ENCODE measurements at regions not wholly inside any gene's neighbourhood (a gene's known extent, or its start where the extent isn't known, plus 50 kb on each side); places are given as distances from the start of the nearest gene placed in this dataset.

DNA sequence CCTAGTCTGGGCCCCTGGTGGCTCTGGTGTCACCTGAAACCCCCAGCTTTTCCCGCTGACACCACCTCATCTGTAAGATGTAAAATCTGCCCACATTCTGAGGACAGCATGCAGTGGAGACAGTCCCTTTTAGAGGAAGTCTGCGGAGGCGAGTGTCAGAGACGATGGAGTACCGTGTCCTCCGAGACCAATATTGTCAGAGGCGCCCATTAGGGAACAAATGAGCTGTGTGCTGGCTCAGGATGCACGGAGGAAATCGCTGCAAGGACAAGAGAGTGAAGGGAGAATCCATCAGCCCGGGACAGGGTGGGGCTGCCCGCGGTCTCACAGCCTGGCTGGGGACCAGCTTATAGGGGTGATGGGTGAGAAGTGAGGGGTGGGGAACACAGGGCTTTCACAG lies 214.8 kb downstream of the MATN1 start:
- Mint-ChIP-seq H3K27ac (no peak overlapping the region), H3K9me3 (no peaks in the 10 kb centered on the region), H3K27me3 (peaks cover 19 to 25% of the 10 kb centered on the region in 2 donors), H3K4me1 (no peaks in the 10 kb centered on the region), H3K36me3 (no peaks in the 10 kb centered on the region), H3K4me3 (no peak overlapping the region)
- DNase-seq (no peak), ATAC-seq (replicated peaks) (no peak)

DNA sequence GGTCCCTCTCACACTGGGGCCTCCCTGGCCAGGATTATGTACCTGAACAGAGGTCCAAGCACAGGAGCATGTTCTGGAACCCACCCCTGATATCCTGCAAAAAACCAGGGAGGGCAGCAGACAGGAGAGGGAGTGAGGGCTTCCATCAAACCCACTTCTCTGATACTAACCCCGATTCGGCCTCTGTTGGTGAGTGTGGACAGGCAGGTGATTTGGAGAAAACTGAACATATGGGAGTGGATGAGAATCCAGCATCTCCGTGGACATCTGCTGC lies 215.3 kb downstream of the MATN1 start:
- ATAC-seq (replicated peaks) (no peak), DNase-seq (no peak)
- Mint-ChIP-seq H3K27ac (no peak overlapping the region), H3K4me3 (no peak overlapping the region), H3K27me3 (peaks cover 19 to 27% of the 10 kb centered on the region in 2 donors), H3K9me3 (peaks cover under 1 to 1% of the 10 kb centered on the region in 2 donors), H3K36me3 (no peaks in the 10 kb centered on the region), H3K4me1 (no peaks in the 10 kb centered on the region)

GRCh38 chr1:30507401-30508174 lies 215.8 kb downstream of the MATN1 start:
- H3K9me3 Mint-ChIP-seq: peaks cover 4 to 5% of the 10 kb centered on the region in 2 donors
- H3K27ac Mint-ChIP-seq: no peak overlapping the region
- DNase-seq: no peak
- no peaks in the 10 kb centered on the region for H3K36me3 Mint-ChIP-seq
- peaks cover 19 to 28% of the 10 kb centered on the region in 2 donors for H3K27me3 Mint-ChIP-seq
- no peak overlapping the region for H3K4me3 Mint-ChIP-seq
- ATAC-seq (replicated peaks): no peak
- H3K4me1 Mint-ChIP-seq: no peaks in the 10 kb centered on the region

GRCh38 chr1:30507016-30507312 lies 216.4 kb downstream of the MATN1 start:
- no peak overlapping the region for H3K27ac Mint-ChIP-seq
- peaks cover 6 to 9% of the 10 kb centered on the region in 2 donors for H3K9me3 Mint-ChIP-seq
- ATAC-seq (replicated peaks) (no peak), DNase-seq (no peak)
- no peak overlapping the region for H3K4me3 Mint-ChIP-seq
- H3K27me3 Mint-ChIP-seq: peaks cover 19 to 25% of the 10 kb centered on the region in 2 donors
- H3K4me1 Mint-ChIP-seq: no peaks in the 10 kb centered on the region
- H3K36me3 Mint-ChIP-seq: no peaks in the 10 kb centered on the region

DNA sequence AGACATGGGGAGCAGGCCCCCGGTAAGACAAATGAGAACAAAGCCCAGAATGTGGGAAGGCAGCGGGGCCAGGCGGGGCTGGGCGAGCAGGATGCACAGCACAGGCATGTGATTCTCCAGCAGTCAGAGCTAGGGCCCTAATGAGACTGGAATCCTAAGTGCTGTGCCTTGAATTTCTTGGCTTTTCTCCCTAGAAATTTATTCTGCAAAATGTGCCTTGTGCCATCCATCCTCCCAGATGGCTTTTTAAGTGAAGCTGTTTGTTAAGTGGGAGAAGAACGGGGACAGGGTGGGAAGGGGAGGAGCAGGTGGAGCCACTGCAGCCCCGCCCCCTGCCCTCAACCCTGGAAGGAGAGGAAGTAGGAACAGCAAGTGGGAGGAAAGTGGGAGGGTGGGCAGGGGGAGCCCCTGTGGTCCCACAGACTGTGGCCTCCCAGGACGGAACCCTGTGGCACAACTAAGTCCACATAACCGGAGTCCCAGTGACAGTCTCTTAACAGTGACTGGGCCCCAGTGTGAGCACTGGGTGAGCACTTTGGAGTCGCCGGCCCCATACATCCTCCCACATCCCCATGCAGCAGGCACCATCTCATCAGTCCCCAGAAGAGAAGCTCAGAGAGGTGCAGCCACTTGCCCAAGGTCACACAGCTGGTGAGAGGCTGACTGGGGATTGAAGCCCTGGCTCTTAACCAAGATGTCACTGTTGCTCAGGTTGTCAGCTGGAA lies 216.9 kb downstream of the MATN1 start:
- no peak for ATAC-seq (replicated peaks)
- H3K4me3 Mint-ChIP-seq: no peak overlapping the region
- no peaks in the 10 kb centered on the region for H3K4me1 Mint-ChIP-seq
- DNase-seq: no peak
- H3K36me3 Mint-ChIP-seq: no peaks in the 10 kb centered on the region
- no peak overlapping the region for H3K27ac Mint-ChIP-seq
- peaks cover 19 to 25% of the 10 kb centered on the region in 2 donors for H3K27me3 Mint-ChIP-seq
- peaks cover 7 to 9% of the 10 kb centered on the region in 2 donors for H3K9me3 Mint-ChIP-seq

DNA sequence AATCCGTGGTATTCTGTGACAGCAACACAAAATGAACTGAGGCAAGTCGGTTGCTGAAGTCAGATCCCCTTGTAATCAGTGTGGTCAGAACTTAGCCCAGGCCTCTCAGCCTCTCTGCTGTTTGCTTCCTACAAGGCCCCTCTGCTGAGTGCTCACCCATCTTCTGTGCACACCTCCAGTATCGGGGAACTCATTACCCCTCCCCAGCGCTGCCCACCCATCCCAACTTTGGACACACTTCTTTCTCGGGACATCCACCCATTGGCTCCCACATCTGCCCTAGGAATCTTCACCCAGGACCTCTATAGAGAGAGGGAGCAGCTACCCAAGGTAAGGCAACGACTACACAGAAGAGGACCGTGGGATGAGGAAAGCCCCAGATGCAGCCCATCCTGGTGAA lies 217.5 kb downstream of the MATN1 start:
- H3K27ac Mint-ChIP-seq: no peak overlapping the region
- peaks cover 9 to 12% of the 10 kb centered on the region in 2 donors for H3K9me3 Mint-ChIP-seq
- H3K4me3 Mint-ChIP-seq: no peak overlapping the region
- H3K36me3 Mint-ChIP-seq: no peaks in the 10 kb centered on the region
- no peak for ATAC-seq (replicated peaks)
- no peaks in the 10 kb centered on the region for H3K4me1 Mint-ChIP-seq
- no peak for DNase-seq
- peaks cover 19 to 25% of the 10 kb centered on the region in 2 donors for H3K27me3 Mint-ChIP-seq

DNA sequence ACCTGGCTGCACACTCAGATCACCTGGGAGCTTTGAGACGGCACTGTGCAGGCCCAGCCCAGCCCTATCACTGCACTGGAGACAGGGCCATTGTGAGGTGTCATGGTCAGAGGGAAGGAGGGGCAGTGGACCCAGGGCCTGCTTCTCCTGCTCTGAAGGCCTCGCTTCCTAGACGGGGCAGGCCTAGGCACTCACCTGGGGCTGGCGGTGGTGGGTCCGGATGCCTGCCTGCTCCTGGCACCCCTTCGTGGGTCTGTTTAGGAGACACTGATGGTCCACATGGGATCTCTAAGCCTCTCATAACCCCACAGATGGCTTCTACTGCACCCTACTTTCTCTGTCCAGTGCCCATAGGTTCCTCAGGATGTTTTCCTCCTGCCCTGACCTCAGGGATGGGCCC lies 230.9 kb downstream of the MATN1 start:
- H3K27ac Mint-ChIP-seq: no peak overlapping the region
- ATAC-seq (replicated peaks) (no peak), DNase-seq (no peak)
- H3K36me3 Mint-ChIP-seq: no peaks in the 10 kb centered on the region
- H3K9me3 Mint-ChIP-seq: peaks cover 7% of the 10 kb centered on the region in 2 donors
- H3K27me3 Mint-ChIP-seq: peaks cover 4 to 6% of the 10 kb centered on the region in 2 donors
- H3K4me1 Mint-ChIP-seq: no peaks in the 10 kb centered on the region
- H3K4me3 Mint-ChIP-seq: no peak overlapping the region

DNA sequence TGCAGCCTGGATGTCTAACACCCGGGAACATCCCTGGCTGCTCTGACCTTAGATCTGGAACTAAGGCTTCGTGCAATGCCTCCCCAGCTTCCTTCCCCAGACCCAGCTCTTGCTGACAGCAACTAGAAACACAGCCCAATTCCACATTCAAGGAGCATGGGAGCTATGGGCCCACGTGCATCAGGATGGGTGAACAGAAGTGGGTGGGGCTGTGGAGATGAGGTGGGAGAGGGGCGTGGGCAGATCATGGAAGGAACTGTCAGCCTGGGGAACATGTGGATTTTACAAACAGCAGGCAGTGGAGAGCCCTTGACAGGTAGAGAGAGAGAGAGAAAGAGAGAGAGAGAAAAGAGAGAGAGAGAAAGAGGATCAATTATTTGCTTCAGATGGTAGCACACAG lies 231.6 kb downstream of the MATN1 start:
- no peaks in the 10 kb centered on the region for H3K36me3 Mint-ChIP-seq
- no peak for ATAC-seq (replicated peaks)
- no peak for DNase-seq
- no peak overlapping the region for H3K27ac Mint-ChIP-seq
- H3K27me3 Mint-ChIP-seq: peaks cover 4 to 6% of the 10 kb centered on the region in 2 donors
- peaks cover 7% of the 10 kb centered on the region in 2 donors for H3K9me3 Mint-ChIP-seq
- H3K4me3 Mint-ChIP-seq: no peak overlapping the region
- no peaks in the 10 kb centered on the region for H3K4me1 Mint-ChIP-seq

- Mint-ChIP-seq H3K9me3 (peaks cover 7% of the 10 kb centered on the region in 2 donors), H3K4me3 (no peak overlapping the region), H3K27me3 (peaks cover 4 to 7% of the 10 kb centered on the region in 2 donors), H3K27ac (no peak overlapping the region), H3K36me3 (no peaks in the 10 kb centered on the region), H3K4me1 (no peaks in the 10 kb centered on the region)
- DNase-seq (no peak), ATAC-seq (replicated peaks) (no peak)
These were observed 232.8 kb downstream of the MATN1 start for GRCh38 chr1:30490554-30491053.

DNA sequence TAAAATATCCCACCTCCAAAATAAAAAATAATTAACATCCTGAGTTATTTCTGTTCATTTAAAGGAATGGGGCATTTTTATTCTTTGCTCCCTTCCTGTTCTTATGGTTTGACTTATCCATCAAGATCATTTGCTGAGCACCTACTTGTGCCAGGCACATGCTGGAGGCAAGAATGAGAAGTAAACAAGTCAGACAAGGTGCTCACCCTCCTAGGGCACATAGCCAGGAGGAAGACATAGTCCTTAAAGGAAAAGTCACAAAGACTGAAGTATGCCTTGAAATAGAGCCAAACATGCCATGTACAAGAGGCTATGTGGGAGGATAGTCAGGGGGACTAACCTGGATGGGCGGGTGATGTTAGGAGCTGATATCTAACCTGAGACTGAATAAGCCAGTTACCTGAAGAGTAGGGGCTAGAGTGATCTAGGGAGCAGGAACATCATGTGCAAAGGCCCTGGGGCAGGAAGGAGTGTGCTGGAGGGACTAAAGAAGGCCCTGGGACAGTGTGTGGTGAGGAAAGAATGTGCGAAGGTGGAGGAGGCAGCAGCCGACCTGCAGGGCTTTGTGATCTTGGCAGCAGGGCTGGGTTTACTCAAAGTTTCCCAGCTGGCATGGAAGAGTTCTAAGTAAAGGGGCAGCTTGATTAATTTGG lies 233.5 kb downstream of the MATN1 start:
- no peak for DNase-seq
- Mint-ChIP-seq H3K9me3 (peaks cover 5 to 6% of the 10 kb centered on the region in 2 donors), H3K27me3 (peaks cover 4 to 12% of the 10 kb centered on the region in 2 donors), H3K36me3 (no peaks in the 10 kb centered on the region), H3K4me1 (no peaks in the 10 kb centered on the region), H3K27ac (no peak overlapping the region), H3K4me3 (no peak overlapping the region)
- no peak for ATAC-seq (replicated peaks)

DNA sequence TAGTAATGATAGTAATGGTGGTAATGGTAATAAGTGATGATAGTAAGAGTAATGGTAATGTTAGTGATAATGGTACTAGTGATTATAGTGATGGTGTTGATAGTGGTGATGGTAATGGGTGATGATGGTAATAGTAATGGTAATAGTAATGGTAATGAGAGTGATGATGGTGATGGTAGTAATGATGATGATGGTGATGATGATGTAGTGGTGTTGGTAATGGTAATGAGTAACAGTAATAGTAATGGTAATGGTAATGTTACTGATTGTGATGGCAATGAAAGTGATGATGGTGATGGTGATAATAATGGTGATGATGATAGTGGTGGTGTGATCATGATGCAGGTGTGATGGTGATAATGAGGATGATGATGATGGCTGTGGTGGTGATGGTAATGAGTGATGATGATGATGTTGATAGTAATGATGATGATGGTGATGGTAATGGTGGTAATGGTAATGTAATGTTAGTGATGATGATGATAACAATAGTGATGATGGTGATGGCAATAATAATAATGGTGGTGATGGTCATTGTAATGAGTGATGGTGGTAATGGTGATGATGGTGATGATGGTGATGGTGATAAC lies 235.0 kb downstream of the MATN1 start:
- Mint-ChIP-seq H3K27ac (no peak overlapping the region), H3K4me1 (no peaks in the 10 kb centered on the region)
- ATAC-seq (replicated peaks): no peak

GRCh38 chr1:30487042-30487441 lies 236.3 kb downstream of the MATN1 start:
- peaks cover 4 to 12% of the 10 kb centered on the region in 2 donors for H3K27me3 Mint-ChIP-seq
- DNase-seq (no peak), ATAC-seq (replicated peaks) (no peak)
- no peaks in the 10 kb centered on the region for H3K4me1 Mint-ChIP-seq
- H3K9me3 Mint-ChIP-seq: peaks cover 5 to 10% of the 10 kb centered on the region in 2 donors
- no peak overlapping the region for H3K4me3 Mint-ChIP-seq
- H3K36me3 Mint-ChIP-seq: peaks cover 0 to under 1% of the 10 kb centered on the region in 2 donors
- H3K27ac Mint-ChIP-seq: no peak overlapping the region

More for the DNA sequence above, 235.0 kb downstream of the MATN1 start:
- Mint-ChIP-seq H3K27me3 (peaks cover 4 to 12% of the 10 kb centered on the region in 2 donors), H3K9me3 (peaks cover 0 to 1% of the 10 kb centered on the region in 2 donors), H3K4me3 (no peak overlapping the region), H3K36me3 (no peaks in the 10 kb centered on the region)
- DNase-seq: no peak

DNA sequence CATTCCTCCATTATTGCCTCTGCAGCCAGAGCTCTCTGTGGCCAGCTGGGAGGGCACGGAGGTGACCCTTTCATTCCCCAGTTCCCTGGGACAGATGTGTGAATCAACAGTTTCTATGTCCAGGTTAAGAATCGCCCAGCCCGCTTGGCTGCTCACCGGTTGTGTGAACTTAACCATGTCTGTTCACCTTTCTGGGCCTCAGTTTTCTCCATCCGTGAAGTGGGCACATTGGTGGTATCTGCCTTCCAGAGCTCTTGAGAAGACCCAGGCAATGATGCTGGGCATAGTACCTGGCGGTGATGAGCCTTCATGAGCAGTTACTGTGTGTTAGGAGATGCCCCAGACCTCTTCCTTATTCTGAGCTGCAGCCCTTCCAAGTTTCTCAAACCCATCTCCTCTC lies 238.3 kb downstream of the MATN1 start:
- DNase-seq: no peak
- no peak for ATAC-seq (replicated peaks)
- no peaks in the 10 kb centered on the region for H3K4me1 Mint-ChIP-seq
- no peak overlapping the region for H3K27ac Mint-ChIP-seq
- H3K4me3 Mint-ChIP-seq: no peak overlapping the region
- peaks cover 3 to 12% of the 10 kb centered on the region in 2 donors for H3K36me3 Mint-ChIP-seq
- H3K27me3 Mint-ChIP-seq: peaks cover 3 to 10% of the 10 kb centered on the region in 2 donors
- peaks cover 16 to 24% of the 10 kb centered on the region in 2 donors for H3K9me3 Mint-ChIP-seq

DNA sequence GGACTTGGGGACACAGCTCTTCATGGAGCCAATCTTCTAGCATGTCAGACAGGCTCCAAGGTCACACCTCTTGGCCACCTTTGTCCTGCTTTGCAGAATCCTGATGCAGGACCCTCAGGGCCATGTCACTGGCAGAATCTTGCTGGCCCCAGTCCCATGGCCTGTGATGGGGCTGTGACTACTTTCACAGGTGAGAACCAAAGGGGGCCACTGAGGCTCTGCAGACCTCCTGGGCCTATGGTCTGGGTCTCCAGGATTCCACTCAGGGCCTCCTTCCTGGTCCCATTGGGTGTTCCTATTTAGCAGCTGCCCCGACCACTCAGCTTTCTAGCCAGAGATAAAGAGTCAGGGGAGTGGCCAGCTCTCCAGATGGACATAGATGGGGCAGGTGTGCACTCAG lies 238.7 kb downstream of the MATN1 start:
- Mint-ChIP-seq H3K27ac (no peak overlapping the region), H3K4me1 (no peaks in the 10 kb centered on the region), H3K27me3 (peaks cover 0 to 7% of the 10 kb centered on the region in 2 donors), H3K36me3 (peaks cover 3 to 15% of the 10 kb centered on the region in 2 donors), H3K9me3 (peaks cover 16 to 25% of the 10 kb centered on the region in 2 donors), H3K4me3 (no peak overlapping the region)
- ATAC-seq (replicated peaks) (no peak), DNase-seq (no peak)
